ENCODE measurements at regions not wholly inside any gene's neighbourhood (a gene's known extent, or its start where the extent isn't known, plus 50 kb on each side); places are given as distances from the start of the nearest gene placed in this dataset.

DNA sequence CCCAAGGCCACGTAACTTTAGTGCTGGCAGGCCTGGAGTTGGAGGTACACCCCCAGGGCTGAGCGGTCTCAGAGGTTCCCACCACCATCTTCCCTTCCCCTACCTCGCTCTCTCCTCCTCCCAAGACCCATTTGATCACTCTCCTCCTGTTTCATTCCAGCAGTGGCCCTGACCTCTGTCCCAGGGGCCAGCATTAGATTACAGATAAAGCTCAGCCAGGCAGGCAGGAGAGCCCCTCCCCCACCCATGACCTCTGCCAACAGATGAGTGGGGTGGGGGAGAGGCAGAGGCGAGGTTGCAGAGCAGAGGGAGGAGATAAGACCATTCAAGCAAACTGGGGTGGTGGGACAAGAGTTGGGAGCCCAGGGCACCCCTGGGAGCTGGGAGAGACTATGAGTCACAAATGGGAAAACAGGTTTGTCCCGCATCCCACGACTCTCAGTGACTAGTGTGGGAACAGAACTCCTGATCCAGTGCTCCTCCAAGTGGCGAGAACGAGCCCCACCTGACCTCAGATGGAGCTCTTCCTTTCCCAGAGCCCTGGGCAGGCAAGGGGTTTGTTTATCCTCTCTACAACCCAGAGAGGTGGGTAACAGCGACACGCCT is 367.9 kb downstream of the MN1 start:
- no peak overlapping the region for H3K4me2 ChIP-seq (replicated peaks; ENCODE audit: low read depth, low read length, poor library complexity, severe bottlenecking)
- 83% methylated on average over 10 of the region's 10 CpGs for WGBS (ENCODE audit: insufficient coverage)
- no peak overlapping the region for H2AFZ ChIP-seq (ENCODE audit: insufficient read depth, low read depth, low read length, poor library complexity, severe bottlenecking)
- H3K79me2 ChIP-seq (ENCODE audit: control insufficient read depth, insufficient read depth, low read length): no peaks in the 10 kb centered on the region
- no peak overlapping the region for H3K9ac ChIP-seq (ENCODE audit: low read length)
- ChIA-PET POLR2A (no interaction called here), CTCF (no interaction called here)
- peaks cover 0 to 30% (median 0%) of the 10 kb centered on the region in 3 donors for H3K9me3 ChIP-seq (ENCODE audit: control extremely low read depth in 1 of 3, control insufficient read depth in 2 of 3, insufficient read depth in 1 of 3, low read length in 2 of 3)
- ATAC-seq (ENCODE audit: low read depth) (no peak), DNase-seq (no peak)
- TF ChIP-seq, protein P1, sequence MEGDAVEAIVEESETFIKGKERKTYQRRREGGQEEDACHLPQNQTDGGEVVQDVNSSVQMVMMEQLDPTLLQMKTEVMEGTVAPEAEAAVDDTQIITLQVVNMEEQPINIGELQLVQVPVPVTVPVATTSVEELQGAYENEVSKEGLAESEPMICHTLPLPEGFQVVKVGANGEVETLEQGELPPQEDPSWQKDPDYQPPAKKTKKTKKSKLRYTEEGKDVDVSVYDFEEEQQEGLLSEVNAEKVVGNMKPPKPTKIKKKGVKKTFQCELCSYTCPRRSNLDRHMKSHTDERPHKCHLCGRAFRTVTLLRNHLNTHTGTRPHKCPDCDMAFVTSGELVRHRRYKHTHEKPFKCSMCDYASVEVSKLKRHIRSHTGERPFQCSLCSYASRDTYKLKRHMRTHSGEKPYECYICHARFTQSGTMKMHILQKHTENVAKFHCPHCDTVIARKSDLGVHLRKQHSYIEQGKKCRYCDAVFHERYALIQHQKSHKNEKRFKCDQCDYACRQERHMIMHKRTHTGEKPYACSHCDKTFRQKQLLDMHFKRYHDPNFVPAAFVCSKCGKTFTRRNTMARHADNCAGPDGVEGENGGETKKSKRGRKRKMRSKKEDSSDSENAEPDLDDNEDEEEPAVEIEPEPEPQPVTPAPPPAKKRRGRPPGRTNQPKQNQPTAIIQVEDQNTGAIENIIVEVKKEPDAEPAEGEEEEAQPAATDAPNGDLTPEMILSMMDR (IDR thresholded peaks at IDR 0.05): no peak
- no peak overlapping the region for H3K4me3 Mint-ChIP-seq
- H3K9me3 Mint-ChIP-seq (ENCODE audit: insufficient read depth): no peaks in the 10 kb centered on the region
- H3K4me3 ChIP-seq (ENCODE audit: control extremely low read depth in 1 of 5, extremely low read depth in 1 of 5, insufficient read depth in 1 of 5, low read depth in 2 of 5, low read length in 4 of 5): no peak overlapping the region
- no peaks in the 10 kb centered on the region for H3K4me1 ChIP-seq (ENCODE audit: control insufficient read depth in 2 of 2, insufficient read depth in 2 of 2, low read length in 2 of 2)
- no peak overlapping the region for H3K27ac Mint-ChIP-seq
- no peaks in the 10 kb centered on the region for H3K36me3 ChIP-seq (replicated peaks in 1 of 2; ENCODE audit: control extremely low read depth in 1 of 2, control insufficient read depth in 1 of 2, extremely low read depth in 1 of 2, insufficient read depth in 2 of 2, low read length in 1 of 2)
- no peaks in the 10 kb centered on the region for H4K20me1 ChIP-seq (ENCODE audit: control insufficient read depth, insufficient read depth, low read length, poor library complexity, severe bottlenecking)
- H3K27ac ChIP-seq (ENCODE audit: low read length in 2 of 2): no peak overlapping the region
- H3K4me1 Mint-ChIP-seq: no peaks in the 10 kb centered on the region
- intact Hi-C loops (cut with micrococcal nuclease): no loop called here
- peaks cover 0 to 2% (median 0%) of the 10 kb centered on the region in 4 experiments for H3K27me3 ChIP-seq (replicated peaks in 1 of 4; ENCODE audit: control extremely low read depth in 1 of 4, control insufficient read depth in 3 of 4, insufficient read depth in 4 of 4, low read length in 3 of 4)
- no peaks in the 10 kb centered on the region for H3K27me3 Mint-ChIP-seq

DNA sequence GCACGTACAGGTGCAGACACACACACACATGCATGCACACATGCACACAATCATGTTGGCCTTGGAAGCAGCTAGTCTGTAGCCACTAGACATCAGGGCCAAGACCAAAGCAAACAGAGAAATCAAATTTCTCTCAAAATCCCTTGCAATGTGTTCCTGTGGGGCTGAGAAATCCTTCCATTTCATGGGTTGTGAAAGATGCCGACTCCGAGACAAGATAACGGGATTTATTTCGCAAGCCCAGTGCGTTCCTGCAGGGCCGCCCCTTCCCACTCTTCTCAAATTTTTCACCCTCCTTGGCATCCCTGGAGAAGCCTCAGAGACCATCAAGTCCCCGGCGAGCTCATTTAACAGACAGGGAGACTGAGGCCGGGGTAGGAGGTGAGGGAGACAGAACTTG is 366.7 kb downstream of the MN1 start:
- Mint-ChIP-seq H3K4me1 (no peaks in the 10 kb centered on the region), H3K9me3 (ENCODE audit: insufficient read depth) (no peaks in the 10 kb centered on the region), H3K27ac (no peak overlapping the region), H3K27me3 (no peaks in the 10 kb centered on the region), H3K4me3 (no peak overlapping the region)
- H3K4me2 ChIP-seq (replicated peaks; ENCODE audit: low read depth, low read length, poor library complexity, severe bottlenecking): no peak overlapping the region
- H2AFZ ChIP-seq (ENCODE audit: insufficient read depth, low read depth, low read length, poor library complexity, severe bottlenecking): no peak overlapping the region
- H3K4me3 ChIP-seq (ENCODE audit: control extremely low read depth in 1 of 5, extremely low read depth in 1 of 5, insufficient read depth in 1 of 5, low read depth in 2 of 5, low read length in 4 of 5): no peak overlapping the region
- DNase-seq (no peak), ATAC-seq (ENCODE audit: low read depth) (no peak)
- H3K27ac ChIP-seq (ENCODE audit: low read length in 2 of 2): no peak overlapping the region
- H3K27me3 ChIP-seq (replicated peaks in 1 of 4; ENCODE audit: control extremely low read depth in 1 of 4, control insufficient read depth in 3 of 4, insufficient read depth in 4 of 4, low read length in 3 of 4): peaks cover 0 to 2% (median 0%) of the 10 kb centered on the region in 4 experiments
- H3K79me2 ChIP-seq (ENCODE audit: control insufficient read depth, insufficient read depth, low read length): no peaks in the 10 kb centered on the region
- ChIA-PET CTCF (no interaction called here), POLR2A (no interaction called here)
- peaks cover 0 to 26% (median 0%) of the 10 kb centered on the region in 3 donors for H3K9me3 ChIP-seq (ENCODE audit: control extremely low read depth in 1 of 3, control insufficient read depth in 2 of 3, insufficient read depth in 1 of 3, low read length in 2 of 3)
- intact Hi-C loops (cut with micrococcal nuclease): no loop called here
- TF ChIP-seq EZH2 (IDR thresholded peaks at IDR 0.05; ENCODE audit: borderline replicate concordance, insufficient read depth, low read depth, low read length, poor library complexity, severe bottlenecking): no peak
- TF ChIP-seq, protein P1 (IDR thresholded peaks at IDR 0.05): no peak
- WGBS (ENCODE audit: insufficient coverage): 100% methylated on average over 5 of the region's 10 CpGs
- no peaks in the 10 kb centered on the region for H4K20me1 ChIP-seq (ENCODE audit: control insufficient read depth, insufficient read depth, low read length, poor library complexity, severe bottlenecking)
- no peaks in the 10 kb centered on the region for H3K36me3 ChIP-seq (replicated peaks in 1 of 2; ENCODE audit: control extremely low read depth in 1 of 2, control insufficient read depth in 1 of 2, extremely low read depth in 1 of 2, insufficient read depth in 2 of 2, low read length in 1 of 2)
- H3K9ac ChIP-seq (ENCODE audit: low read length): no peak overlapping the region
- H3K4me1 ChIP-seq (ENCODE audit: control insufficient read depth in 2 of 2, insufficient read depth in 2 of 2, low read length in 2 of 2): no peaks in the 10 kb centered on the region
